ENCODE measurements at regions not wholly inside any gene's neighbourhood (a gene's known extent, or its start where the extent isn't known, plus 50 kb on each side); places are given as distances from the start of the nearest gene placed in this dataset.

GRCh38 chr7:72524037-72524436 is 111.9 kb upstream of the CALN1 start:
- TF ChIP-seq MAX (IDR thresholded peaks at IDR 0.05; ENCODE audit: insufficient read depth, insufficient read length) = no peak
- no peak for TF ChIP-seq CTCF (IDR thresholded peaks at IDR 0.05; ENCODE audit: extremely low read depth in 1 of 2, insufficient read depth in 1 of 2, low read depth in 1 of 2, low read length in 2 of 2)
- TF ChIP-seq POLR2A (IDR thresholded peaks at IDR 0.05; ENCODE audit: low read depth, low read length) = no peak
- TF ChIP-seq POLR2AphosphoS5 (IDR thresholded peaks at IDR 0.05; ENCODE audit: insufficient read depth, low read depth, low read length) = no peak

Data from endothelial cell of umbilical vein (primary cell).